ENCODE measurements at regions not wholly inside any gene's neighbourhood (a gene's known extent, or its start where the extent isn't known, plus 50 kb on each side); places are given as distances from the start of the nearest gene placed in this dataset.

- TF ChIP-seq CTCF (conservative IDR thresholded peaks at IDR 0.05) = no peak
- TF ChIP-seq EZH2 (IDR thresholded peaks at IDR 0.05; ENCODE audit: low read depth) = no peak
Observed at GRCh38 chr15:57797110-57797509, 90.6 kb downstream of the POLR2M start.

All from PC-9 (cell line).